ENCODE measurements at regions not wholly inside any gene's neighbourhood (a gene's known extent, or its start where the extent isn't known, plus 50 kb on each side); places are given as distances from the start of the nearest gene placed in this dataset.

GRCh38 chrX:39150220-39150619 is 349.0 kb downstream of the MID1IP1 start:
- DNase-seq, result no peak

GRCh38 chrX:39150621-39151020 is 349.4 kb downstream of the MID1IP1 start:
- DNase-seq, result no peak

- peak; percentile 19 for DNase-seq
Measured at GRCh38 chrX:39152106-39152649, 350.9 kb downstream of the MID1IP1 start.

DNA sequence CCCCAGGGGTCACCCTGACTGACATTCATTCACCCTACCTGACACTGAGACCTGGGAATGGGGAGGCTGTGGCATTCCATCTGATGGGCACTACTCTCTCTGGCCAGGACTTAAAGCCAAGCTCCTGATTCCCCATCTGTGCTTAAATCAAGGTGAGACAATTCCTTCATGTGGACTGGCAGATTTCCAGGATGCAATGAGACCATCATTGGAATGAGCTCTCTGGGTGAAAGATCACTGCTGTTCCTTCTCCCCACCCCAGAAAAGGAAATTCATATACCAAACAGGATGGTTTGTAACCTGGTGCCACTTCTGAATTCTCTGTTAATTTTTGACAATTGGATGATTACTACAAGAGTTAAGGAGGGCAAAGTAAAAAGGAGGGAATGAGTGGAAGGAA is 354.8 kb downstream of the MID1IP1 start:
- no peak for DNase-seq

DNA sequence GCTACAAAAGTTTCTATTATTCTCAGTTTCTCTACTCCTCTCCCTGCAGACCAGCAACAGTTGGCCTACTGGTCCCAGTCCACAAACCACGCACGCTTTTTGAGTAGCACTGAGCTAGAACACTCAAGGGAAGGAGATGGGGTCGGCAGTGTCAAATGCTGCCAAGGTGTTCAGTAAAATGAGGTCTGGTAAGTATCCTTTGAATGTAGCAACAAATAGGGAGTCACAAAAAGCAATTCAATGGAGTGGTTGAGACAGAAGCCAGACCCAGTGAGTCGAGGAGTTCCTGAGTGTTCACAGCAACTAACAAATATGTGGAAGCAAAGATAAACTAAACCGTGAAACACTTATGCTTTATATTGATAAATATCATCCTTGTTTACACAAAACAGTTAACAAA is 355.7 kb downstream of the MID1IP1 start:
- no peak for DNase-seq

- DNase-seq, result no peak
Measured at GRCh38 chrX:39157796-39158195, 356.5 kb downstream of the MID1IP1 start.

DNA sequence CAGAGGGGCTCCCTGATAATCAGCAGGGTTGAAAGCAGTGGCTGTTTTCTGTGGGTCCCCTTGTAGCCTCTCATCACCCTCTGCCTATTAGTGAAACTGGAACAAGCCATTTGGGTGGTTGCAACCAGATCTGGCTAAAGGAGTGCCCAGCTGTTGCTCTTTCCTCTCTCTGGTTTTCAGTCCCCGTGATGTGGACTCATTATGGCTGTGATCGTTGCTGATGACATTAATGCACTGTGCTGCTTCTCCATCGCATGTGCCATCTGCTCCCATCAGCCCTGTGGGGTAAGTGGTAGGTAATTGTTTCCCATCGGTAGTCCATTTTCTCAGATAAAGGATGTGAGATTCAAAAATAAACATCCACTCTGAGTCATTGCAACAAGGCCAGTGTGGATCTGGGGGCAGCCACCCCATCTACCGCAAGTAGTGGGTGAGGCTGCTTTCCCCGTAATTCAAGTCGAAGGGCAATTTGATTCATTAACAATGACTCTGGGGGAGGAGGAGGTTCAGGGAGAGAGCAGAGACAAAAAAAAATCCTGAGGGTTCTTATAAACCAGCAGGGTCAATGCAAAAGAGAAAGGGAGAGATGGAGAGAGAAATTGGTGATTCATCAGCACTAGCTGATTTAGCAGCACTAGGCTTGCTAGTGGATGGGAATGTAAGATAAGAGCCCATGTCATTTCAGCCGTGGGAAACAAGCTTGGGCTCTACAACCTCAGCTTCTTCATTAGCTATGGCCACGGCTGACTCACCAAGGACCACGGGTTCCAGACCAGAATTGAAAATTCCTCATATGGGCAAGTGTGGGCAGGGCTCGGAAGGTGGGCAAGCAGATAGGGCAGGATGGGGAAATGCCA is 357.8 kb downstream of the MID1IP1 start:
- DNase-seq, result no peak

DNA sequence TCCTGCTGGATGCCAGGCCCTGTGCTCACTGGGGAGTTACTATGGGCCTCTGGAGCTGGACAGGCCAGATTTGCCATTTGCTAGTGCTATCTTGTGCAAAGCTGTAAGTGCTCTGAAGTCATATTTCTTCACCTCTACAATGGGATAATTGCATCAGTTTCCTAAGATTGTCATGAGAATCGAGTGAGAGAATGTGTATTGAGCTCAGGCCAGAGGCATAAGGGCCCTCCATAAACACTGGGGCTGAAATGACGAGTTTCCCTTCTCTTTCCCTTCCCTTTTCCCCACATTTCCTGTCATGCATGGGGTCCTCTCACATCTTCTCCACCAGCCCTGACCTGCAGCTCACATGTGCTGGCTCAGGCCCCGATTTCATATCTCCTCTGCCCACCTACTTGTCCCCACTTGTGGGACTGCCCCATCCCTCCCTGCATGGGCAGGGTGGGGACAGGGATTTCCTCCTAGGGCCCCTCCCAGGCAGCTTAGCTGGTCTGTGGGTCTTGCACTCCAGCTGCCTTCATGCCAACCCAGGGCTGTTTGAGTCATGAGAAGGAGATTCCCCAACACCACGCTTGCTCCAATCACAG is 358.8 kb downstream of the MID1IP1 start:
- no peak for DNase-seq

GRCh38 chrX:39161611-39162255 is 360.5 kb downstream of the MID1IP1 start:
- no peak for DNase-seq

DNA sequence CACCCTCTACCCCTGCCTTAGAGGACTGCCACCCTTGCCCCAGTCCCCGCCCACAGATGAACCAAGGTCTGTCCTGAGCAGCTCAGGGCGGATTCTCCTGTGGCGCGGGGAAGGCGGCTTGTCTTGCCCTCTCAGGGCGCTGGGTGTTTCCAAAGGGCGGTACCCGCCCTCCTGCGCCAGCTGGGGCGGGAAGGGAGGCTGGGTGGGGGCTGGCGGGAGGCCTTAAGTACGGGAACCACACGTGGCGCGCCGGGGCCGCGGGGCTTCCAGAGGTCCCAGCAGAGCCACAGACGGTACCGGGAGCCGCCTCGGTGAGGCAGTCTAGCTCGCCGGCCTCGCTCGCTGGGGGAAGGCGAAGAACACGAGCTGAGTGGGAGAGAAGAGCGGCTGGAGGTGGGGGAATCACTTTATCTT is 361.1 kb downstream of the MID1IP1 start:
- peak; percentile 12 for DNase-seq

GRCh38 chrX:39163581-39164126 is 362.4 kb downstream of the MID1IP1 start:
- DNase-seq, result no peak

- no peak for DNase-seq
Measured at GRCh38 chrX:39164212-39164611, 363.0 kb downstream of the MID1IP1 start.

- DNase-seq, result no peak
Measured at GRCh38 chrX:39165185-39165584, 363.9 kb downstream of the MID1IP1 start.

GRCh38 chrX:39165773-39166172 is 364.5 kb downstream of the MID1IP1 start:
- no peak for DNase-seq

DNA sequence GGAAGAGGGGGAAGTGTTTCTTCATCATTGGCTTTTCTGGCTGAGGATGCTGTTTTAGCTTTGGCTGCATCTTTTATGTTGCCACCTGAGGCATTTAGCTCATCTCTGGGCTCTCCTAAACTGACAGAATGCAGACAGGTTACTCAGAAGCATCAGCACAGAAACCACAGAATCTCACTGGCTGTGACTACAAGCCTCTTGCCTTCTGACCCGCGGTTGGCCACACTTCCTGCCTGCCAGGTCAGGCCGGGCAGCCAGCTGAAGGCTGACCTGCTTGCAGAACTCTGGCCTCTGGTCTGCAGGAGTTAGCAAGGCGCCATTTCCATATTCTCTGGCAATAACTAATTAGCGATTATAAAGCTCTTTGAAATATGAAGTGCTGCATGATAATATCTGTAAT is 366.5 kb downstream of the MID1IP1 start:
- no peak for DNase-seq

DNA sequence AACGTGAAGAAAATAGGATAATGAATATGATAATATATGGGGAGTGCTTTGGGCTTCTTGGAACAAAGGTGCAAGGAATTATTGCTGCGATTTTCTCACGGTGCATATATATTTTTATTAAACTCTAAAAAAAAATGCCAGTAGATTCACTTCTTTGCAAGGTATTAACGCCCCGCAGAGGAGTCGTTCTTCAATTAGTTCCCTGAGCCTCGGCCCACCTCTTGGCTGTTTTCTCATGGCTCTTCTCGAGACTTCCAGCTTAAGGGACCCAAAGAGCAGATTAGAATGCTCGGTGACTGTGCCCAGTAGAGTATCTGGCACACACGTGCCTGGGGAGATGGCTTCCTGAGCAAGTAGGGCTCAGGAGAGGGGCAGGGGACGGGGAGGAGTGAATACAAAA is 367.4 kb downstream of the MID1IP1 start:
- DNase-seq, result no peak

GRCh38 chrX:39169976-39170375 is 368.7 kb downstream of the MID1IP1 start:
- no peak for DNase-seq

- DNase-seq, result no peak
Measured at GRCh38 chrX:39170464-39170863, 369.2 kb downstream of the MID1IP1 start.

GRCh38 chrX:39171686-39172085 is 370.4 kb downstream of the MID1IP1 start:
- DNase-seq, result no peak

- no peak for DNase-seq
Measured at GRCh38 chrX:39174241-39174771, 373.0 kb downstream of the MID1IP1 start.

DNA sequence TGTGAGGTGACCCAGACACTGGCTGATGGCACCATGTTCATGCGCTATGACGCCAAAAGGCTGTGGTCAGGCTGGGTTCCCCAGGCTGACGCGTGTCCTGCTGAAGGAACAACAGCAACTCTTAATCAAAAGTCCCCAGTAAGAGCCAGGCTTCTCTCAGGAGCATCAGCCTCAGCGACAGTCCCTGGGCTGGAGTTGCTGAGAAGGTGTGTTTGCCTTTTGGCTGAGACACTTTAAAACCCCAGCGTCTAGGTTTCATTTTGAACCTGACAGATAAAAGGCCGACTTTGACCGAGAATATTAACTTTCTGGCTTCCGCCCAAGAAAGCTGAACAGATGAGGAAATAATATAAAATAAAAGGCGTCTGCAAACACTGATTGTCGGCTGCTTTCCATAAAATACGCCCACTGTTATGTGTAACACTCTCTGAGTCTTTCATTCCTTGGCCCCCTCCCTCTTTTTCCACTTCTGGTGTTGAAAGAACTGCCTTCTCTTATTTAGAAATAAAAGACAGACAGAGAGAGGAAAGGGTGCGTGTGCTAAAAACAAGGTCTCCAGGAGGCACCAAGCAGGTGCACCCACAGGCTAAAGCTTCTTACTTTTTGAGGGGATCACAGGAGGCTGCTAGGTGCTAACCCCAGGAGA is 373.6 kb downstream of the MID1IP1 start:
- no peak for DNase-seq

DNA sequence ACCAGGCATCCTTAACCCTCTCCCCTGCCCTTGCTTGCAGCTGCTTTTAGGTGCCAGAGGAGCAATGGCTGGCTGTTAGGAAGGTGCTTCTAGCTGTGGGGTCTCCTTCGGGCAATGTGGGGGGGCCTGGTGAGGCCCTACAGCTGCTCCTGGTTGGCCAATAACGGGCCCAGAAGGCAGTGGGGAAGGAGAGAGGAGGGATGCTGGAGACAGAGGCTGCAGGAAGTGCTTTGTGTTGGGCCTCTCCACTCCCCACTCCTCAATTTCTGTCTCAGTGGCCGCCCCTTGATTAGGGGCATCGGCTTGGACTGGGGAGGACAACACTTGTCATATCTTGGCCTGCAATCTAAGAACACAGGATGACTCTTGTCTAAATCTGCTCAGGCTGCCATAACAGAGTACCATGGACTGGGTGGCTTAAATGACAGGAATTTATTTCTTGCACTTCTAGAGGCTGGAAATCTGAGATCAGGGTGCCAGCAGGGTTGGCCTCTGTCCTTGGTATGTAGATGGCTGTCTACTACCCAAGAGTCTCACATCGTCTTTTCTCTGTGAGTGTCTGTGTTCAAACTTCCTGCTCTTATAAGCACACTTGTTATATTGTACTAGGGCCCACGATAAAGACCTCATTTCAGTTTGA is 374.3 kb downstream of the MID1IP1 start:
- DNase-seq, result no peak

Data from T-helper 9 cell (primary cell).